IMR-90 (cell line): ENCODE measurements at regions not wholly inside any gene's neighbourhood (a gene's known extent, or its start where the extent isn't known, plus 50 kb on each side); places are given as distances from the start of the nearest gene placed in this dataset.
A peak's percentile ranks its signal among the peaks of the same experiment; 100 is the strongest.

Experiments used
- ATAC-seq: fragments of 200-7000 bp; cut with Tn5 transposase; 2 replicates; pipeline ENCODE4 v1.9.1; 2020; ENCODE audit warnings: low read depth, mild to moderate bottlenecking, moderate library complexity
- BruUV-seq: library from RNA; stranded (reverse); fragments of 400-500 nt; replicated peaks from 2 replicates; lab custom pipeline; 2021; lab: Mats Ljungman, UMichigan
- CTCF ChIA-PET: fragments of 300-600 bp; formaldehyde crosslinking; extraction: SDS; loops from one replicate; lab custom pipeline; 2021; ENCODE audit warnings: antibody characterized with exemption; lab: Yijun Ruan, JAX
- POLR2A ChIA-PET: fragments of 300-600 bp; sonication (Branson Sonifier 250); formaldehyde crosslinking; loops from one replicate; lab custom pipeline; 2022; ENCODE audit warnings: antibody characterized with exemption; ENCODE audit not compliant: unreplicated experiment; lab: Charles Lee
- DNase-seq: peaks from one replicate; pipeline ENCODE4 v3.0.0; 2013
- H2AFZ ChIP-seq: replicated peaks from 2 replicates; pipeline ENCODE3; 2013; ENCODE audit warnings: low read length, mild to moderate bottlenecking; ENCODE audit not compliant: poor library complexity
- H2AK5ac ChIP-seq: 2 replicates; pipeline ENCODE4 v1.6.1; 2013; ENCODE audit warnings: low read depth, low read length, inconsistent platforms
- H2AK9ac ChIP-seq: replicated peaks from 2 replicates; pipeline ENCODE3; 2013; ENCODE audit warnings: mild to moderate bottlenecking, low read depth, low read length, moderate library complexity; ENCODE audit not compliant: poor library complexity
- H2BK120ac ChIP-seq: 2 replicates; pipeline ENCODE4 v1.6.1; 2013; ENCODE audit warnings: low read depth, low read length, inconsistent platforms
- H2BK15ac ChIP-seq: 3 replicates; pipeline ENCODE4 v1.6.1; 2013; ENCODE audit warnings: low read depth, low read length, inconsistent platforms
- H2BK20ac ChIP-seq: 2 replicates; pipeline ENCODE4 v1.6.1; 2013; ENCODE audit warnings: low read depth, mild to moderate bottlenecking, inconsistent platforms, low read length, moderate library complexity
- H2BK5ac ChIP-seq: 2 replicates; pipeline ENCODE4 v1.6.1; 2013; ENCODE audit warnings: mild to moderate bottlenecking, low read depth, low read length, inconsistent platforms; ENCODE audit not compliant: poor library complexity, severe bottlenecking
- H3K14ac ChIP-seq: replicated peaks from 2 replicates; pipeline ENCODE4 v1.6.1; 2013; ENCODE audit warnings: low read depth, low read length, inconsistent platforms
- H3K18ac ChIP-seq: 2 replicates; pipeline ENCODE4 v1.6.1; 2013; ENCODE audit warnings: low read depth, low read length, control low read depth
- H3K23ac ChIP-seq: 2 replicates; pipeline ENCODE4 v1.6.1; 2013; ENCODE audit warnings: low read depth, low read length, inconsistent platforms
- H3K27ac ChIP-seq: 2 replicates; pipeline ENCODE4 v1.5.1; 2013; ENCODE audit warnings: mild to moderate bottlenecking, control low read depth, low read length; ENCODE audit not compliant: insufficient read depth
- H3K27me3 ChIP-seq: 2 replicates; pipeline ENCODE4 v1.6.1; 2013; ENCODE audit warnings: low read length; ENCODE audit not compliant: control insufficient read depth, insufficient read depth
- H3K36me3 ChIP-seq: 2 replicates; pipeline ENCODE4 v1.6.1; 2013; ENCODE audit warnings: low read length, mixed read lengths; ENCODE audit not compliant: control insufficient read depth, insufficient read depth
- H3K4ac ChIP-seq: 2 replicates; pipeline ENCODE4 v1.6.1; 2013; ENCODE audit warnings: low read depth, low read length, inconsistent platforms
- H3K4me1 ChIP-seq: 2 replicates; pipeline ENCODE4 v1.6.1; 2013; ENCODE audit warnings: low read length, mixed read lengths; ENCODE audit not compliant: control insufficient read depth, insufficient read depth
- H3K4me2 ChIP-seq: 2 replicates; pipeline ENCODE4 v1.6.1; 2013; ENCODE audit warnings: low read depth, mild to moderate bottlenecking, control low read depth, low read length, moderate library complexity
- H3K4me3 ChIP-seq: 2 replicates; pipeline ENCODE4 v1.5.1; 2013; ENCODE audit warnings: low read depth, mild to moderate bottlenecking, control low read depth, low read length, moderate library complexity; ENCODE audit not compliant: insufficient read depth
- H3K56ac ChIP-seq: 2 replicates; pipeline ENCODE4 v1.6.1; 2013; ENCODE audit warnings: low read length, inconsistent platforms; ENCODE audit not compliant: insufficient read depth; ENCODE audit errors: extremely low read depth
- H3K79me1 ChIP-seq, 2 experiments: 2 replicates each; pipeline ENCODE4 v1.6.1; 2013; ENCODE audit warnings: low read length in 2 of 2, inconsistent platforms in 1 of 2, low read depth in 1 of 2
- H3K9ac ChIP-seq: 2 replicates; pipeline ENCODE4 v1.6.1; 2013; ENCODE audit warnings: low read depth, low read length, control low read depth
- H3K9me1 ChIP-seq: 2 replicates; pipeline ENCODE4 v1.6.1; 2013; ENCODE audit warnings: low read length, inconsistent platforms; ENCODE audit not compliant: insufficient read depth
- H3K9me3 ChIP-seq: 2 replicates; pipeline ENCODE4 v1.6.1; 2013; ENCODE audit warnings: low read length; ENCODE audit not compliant: control insufficient read depth, insufficient read depth
- H4K20me1 ChIP-seq: 2 replicates; pipeline ENCODE4 v1.6.1; 2013; ENCODE audit warnings: low read length, inconsistent platforms; ENCODE audit not compliant: insufficient read depth
- H4K5ac ChIP-seq: 2 replicates; pipeline ENCODE4 v1.6.1; 2013; ENCODE audit warnings: mild to moderate bottlenecking, low read depth, low read length, control low read depth
- H4K8ac ChIP-seq, 2 experiments: 2 replicates each; pipeline ENCODE4 v1.6.1; 2013; ENCODE audit warnings: low read depth in 2 of 2, low read length in 2 of 2, control low read depth in 1 of 2, inconsistent platforms in 1 of 2
- H4K91ac ChIP-seq: 2 replicates; pipeline ENCODE4 v1.6.1; 2013; ENCODE audit warnings: low read depth, low read length, inconsistent platforms; ENCODE audit not compliant: insufficient read depth
- BHLHE40 ChIP-seq: fragments of 150-350 bp; IDR thresholded peaks from 2 replicates; pipeline ENCODE4 v1.6.1; 2016; ENCODE audit warnings: mild to moderate bottlenecking, low read depth, low read length
- CEBPB ChIP-seq: IDR thresholded peaks from 2 replicates; pipeline ENCODE4 v1.6.1; 2012; ENCODE audit warnings: low read depth, low read length, improper control_type of control experiment
- CHD1 ChIP-seq: IDR thresholded peaks from 2 replicates; pipeline ENCODE4 v1.6.1; 2012; ENCODE audit warnings: low read depth, low read length, improper control_type of control experiment
- ELK1 ChIP-seq: fragments of 150-350 bp; IDR thresholded peaks from 2 replicates; pipeline ENCODE4 v1.6.1; 2016; ENCODE audit warnings: low read depth, mild to moderate bottlenecking, low read length, moderate library complexity, borderline replicate concordance
- FOS ChIP-seq: fragments of 150-350 bp; IDR thresholded peaks from 2 replicates; pipeline ENCODE4 v1.6.1; 2016; ENCODE audit warnings: low read depth, low read length
- MAFK ChIP-seq: IDR thresholded peaks from 2 replicates; pipeline ENCODE4 v1.6.1; 2012; ENCODE audit warnings: low read depth, low read length, improper control_type of control experiment
- MAZ ChIP-seq: IDR thresholded peaks from 2 replicates; pipeline ENCODE4 v1.6.1; 2012; ENCODE audit warnings: low read depth, mild to moderate bottlenecking, low read length, improper control_type of control experiment, moderate library complexity, borderline replicate concordance
- MXI1 ChIP-seq: IDR thresholded peaks from 2 replicates; pipeline ENCODE4 v1.6.1; 2012; ENCODE audit warnings: low read depth, mild to moderate bottlenecking, low read length, moderate library complexity, borderline replicate concordance
- NFE2L2 ChIP-seq: fragments of 150-350 bp; IDR thresholded peaks from 2 replicates; pipeline ENCODE4 v1.6.1; 2016; ENCODE audit warnings: low read depth, mild to moderate bottlenecking, low read length
- POLR2A ChIP-seq: IDR thresholded peaks from 2 replicates; pipeline ENCODE4 v1.6.1; 2012; ENCODE audit warnings: mild to moderate bottlenecking, low read depth, low read length
- RAD21 ChIP-seq: IDR thresholded peaks from 2 replicates; pipeline ENCODE4 v1.6.1; 2012; ENCODE audit warnings: low read length, improper control_type of control experiment
- RCOR1 ChIP-seq: IDR thresholded peaks from 2 replicates; pipeline ENCODE4 v1.6.1; 2012; ENCODE audit warnings: mild to moderate bottlenecking, low read length, improper control_type of control experiment; ENCODE audit not compliant: insufficient replicate concordance
- RFX5 ChIP-seq: IDR thresholded peaks from 2 replicates; pipeline ENCODE4 v1.8.0; 2012; ENCODE audit warnings: low read depth, mild to moderate bottlenecking, low read length, moderate library complexity
- USF2 ChIP-seq: fragments of 150-350 bp; IDR thresholded peaks from 2 replicates; pipeline ENCODE4 v1.6.1; 2017; ENCODE audit warnings: mild to moderate bottlenecking, antibody characterized with exemption, low read length, low read depth
- WGBS, 2 experiments: methylation state at CpG; one replicate each; pipeline versions ENCODE4 v1.1.5 to v1.1.7; 2013; ENCODE audit warnings: missing lambda C conversion rate in 2 of 2; ENCODE audit not compliant: insufficient read length in 1 of 2; ENCODE audit errors: extremely low coverage in 2 of 2; 5-methylcytosine and 5-hydroxymethylcytosine counted together
- dilution Hi-C: fragments of 300-500 bp; cut with HindIII; formaldehyde crosslinking; loops from one replicate; pipeline ENCODE4 v1.14.3; 2018; ENCODE audit warnings: low sequenced_read_pairs; ENCODE audit not compliant: unreplicated experiment
- in situ Hi-C: fragments of 300-500 bp; cut with MboI; formaldehyde crosslinking; loops from 3 replicates; pipeline ENCODE4 v1.14.3; 2019; ENCODE audit warnings: low sequenced_read_pairs, inconsistent platforms, mixed read lengths
- intact Hi-C: fragments of 100-400 bp; cut with micrococcal nuclease; formaldehyde crosslinking; loops from 2 replicates; pipeline ENCODE4 v1.10.0; 2022
- TF ChIP-seq, protein P1 (sequence below): conservative IDR thresholded peaks from 2 replicates; pipeline ENCODE4 v1.5.1; 2012; ENCODE audit warnings: mild to moderate bottlenecking, low read depth, low read length, improper control_type of control experiment

GRCh38 chr11:130785380-130786116, 130.7 kb downstream of the SNX19 start:
- no peak overlapping the region for H3K23ac ChIP-seq
- H3K4ac ChIP-seq, result no peak overlapping the region
- peak overlapping the region; percentile 32; the same call in 1 of the 2 replicates for H3K27ac ChIP-seq
- peaks cover 24% of the 10 kb centered on the region for H3K4me1 ChIP-seq
- no peak overlapping the region for H2AFZ ChIP-seq
- ChIA-PET POLR2A (no interaction called here), CTCF (no interaction called here)
- H4K8ac ChIP-seq, result no peak overlapping the region
- no peak overlapping the region for H2AK9ac ChIP-seq
- dilution Hi-C loops (no loop called here), intact Hi-C loops (no loop called here), in situ Hi-C loops (no loop called here)
- H4K91ac ChIP-seq, result no peak overlapping the region; the same call in 1 of the 2 replicates
- DNase-seq, result peak; percentile 77
- no peak overlapping the region for H2BK120ac ChIP-seq
- BruUV-seq, result no TSS peak
- H2AK5ac ChIP-seq, result no peak overlapping the region
- H2BK20ac ChIP-seq, result peak overlapping the region; percentile 11; the same call in 1 of the 2 replicates
- no peak overlapping the region for H2BK5ac ChIP-seq
- H2BK15ac ChIP-seq, result no peak overlapping the region
- no peaks in the 10 kb centered on the region for H3K36me3 ChIP-seq
- H3K27me3 ChIP-seq, result peaks cover 2% of the 10 kb centered on the region; the same call in 1 of the 2 replicates
- no peak overlapping the region for H3K14ac ChIP-seq
- 0 out of 2 replicates have a peak overlapping the region, but pooled peaks have one; percentile 4 for H4K5ac ChIP-seq
- H3K4me2 ChIP-seq, result no peak overlapping the region
- no peaks in the 10 kb centered on the region for H4K20me1 ChIP-seq
- peaks cover 6% of the 10 kb centered on the region for H3K9me3 ChIP-seq
- no CpG with 5 or more reads among the region's 4 CpGs for WGBS, 2 experiments
- H3K56ac ChIP-seq, result no peak overlapping the region
- peaks cover 12% of the 10 kb centered on the region for H3K9me1 ChIP-seq
- ATAC-seq, result 0 out of 2 replicates have a peak, but pooled peaks have one; percentile 3
- H3K79me1 ChIP-seq, result no peaks in the 10 kb centered on the region
- no peak overlapping the region; the same call in 1 of the 2 replicates for H3K18ac ChIP-seq
- H3K4me3 ChIP-seq, result no peak overlapping the region
- no peak overlapping the region for H3K9ac ChIP-seq
- TF ChIP-seq ELK1, result no peak
- no peak for TF ChIP-seq RCOR1
- no peak for TF ChIP-seq RAD21
- no peak for TF ChIP-seq FOS
- no peak for TF ChIP-seq CEBPB
- TF ChIP-seq BHLHE40, result no peak
- no peak for TF ChIP-seq CHD1
- no peak for TF ChIP-seq USF2
- TF ChIP-seq POLR2A, result no peak
- TF ChIP-seq, protein P1, sequence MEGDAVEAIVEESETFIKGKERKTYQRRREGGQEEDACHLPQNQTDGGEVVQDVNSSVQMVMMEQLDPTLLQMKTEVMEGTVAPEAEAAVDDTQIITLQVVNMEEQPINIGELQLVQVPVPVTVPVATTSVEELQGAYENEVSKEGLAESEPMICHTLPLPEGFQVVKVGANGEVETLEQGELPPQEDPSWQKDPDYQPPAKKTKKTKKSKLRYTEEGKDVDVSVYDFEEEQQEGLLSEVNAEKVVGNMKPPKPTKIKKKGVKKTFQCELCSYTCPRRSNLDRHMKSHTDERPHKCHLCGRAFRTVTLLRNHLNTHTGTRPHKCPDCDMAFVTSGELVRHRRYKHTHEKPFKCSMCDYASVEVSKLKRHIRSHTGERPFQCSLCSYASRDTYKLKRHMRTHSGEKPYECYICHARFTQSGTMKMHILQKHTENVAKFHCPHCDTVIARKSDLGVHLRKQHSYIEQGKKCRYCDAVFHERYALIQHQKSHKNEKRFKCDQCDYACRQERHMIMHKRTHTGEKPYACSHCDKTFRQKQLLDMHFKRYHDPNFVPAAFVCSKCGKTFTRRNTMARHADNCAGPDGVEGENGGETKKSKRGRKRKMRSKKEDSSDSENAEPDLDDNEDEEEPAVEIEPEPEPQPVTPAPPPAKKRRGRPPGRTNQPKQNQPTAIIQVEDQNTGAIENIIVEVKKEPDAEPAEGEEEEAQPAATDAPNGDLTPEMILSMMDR, result no peak
- TF ChIP-seq MAZ, result no peak
- no peak for TF ChIP-seq MAFK
- TF ChIP-seq NFE2L2, result no peak
- TF ChIP-seq RFX5, result no peak
- TF ChIP-seq MXI1, result no peak
